ENCODE measurements at regions not wholly inside any gene's neighbourhood (a gene's known extent, or its start where the extent isn't known, plus 50 kb on each side); places are given as distances from the start of the nearest gene placed in this dataset.

- Histone ChIP-seq H3K9me2 (replicated peaks; ENCODE audit: control insufficient read depth, low read length) (no peaks in the 10 kb centered on the region), H3K27ac (ENCODE audit: low read depth, low read length) (no peak overlapping the region), H3K4me2 (ENCODE audit: low read length) (no peak overlapping the region), H3K27me3 (ENCODE audit: control insufficient read depth, low read length) (no peaks in the 10 kb centered on the region), H4K20me1 (ENCODE audit: control insufficient read depth, insufficient read depth, low read depth, low read length) (no peaks in the 10 kb centered on the region), H3F3A (ENCODE audit: control insufficient read depth, insufficient read depth) (no peaks in the 10 kb centered on the region), H3K36me3 (ENCODE audit: control insufficient read depth, low read length) (no peaks in the 10 kb centered on the region), H3K4me1 (ENCODE audit: control insufficient read depth, low read length) (no peaks in the 10 kb centered on the region), H3K9me3 (ENCODE audit: control insufficient read depth, insufficient read depth, low read length) (peaks cover 5% of the 10 kb centered on the region), H3K4me3 (ENCODE audit: low read length) (no peak overlapping the region), H3K79me2 (ENCODE audit: control insufficient read depth, low read length) (no peaks in the 10 kb centered on the region)
- TF ChIP-seq, protein P1, sequence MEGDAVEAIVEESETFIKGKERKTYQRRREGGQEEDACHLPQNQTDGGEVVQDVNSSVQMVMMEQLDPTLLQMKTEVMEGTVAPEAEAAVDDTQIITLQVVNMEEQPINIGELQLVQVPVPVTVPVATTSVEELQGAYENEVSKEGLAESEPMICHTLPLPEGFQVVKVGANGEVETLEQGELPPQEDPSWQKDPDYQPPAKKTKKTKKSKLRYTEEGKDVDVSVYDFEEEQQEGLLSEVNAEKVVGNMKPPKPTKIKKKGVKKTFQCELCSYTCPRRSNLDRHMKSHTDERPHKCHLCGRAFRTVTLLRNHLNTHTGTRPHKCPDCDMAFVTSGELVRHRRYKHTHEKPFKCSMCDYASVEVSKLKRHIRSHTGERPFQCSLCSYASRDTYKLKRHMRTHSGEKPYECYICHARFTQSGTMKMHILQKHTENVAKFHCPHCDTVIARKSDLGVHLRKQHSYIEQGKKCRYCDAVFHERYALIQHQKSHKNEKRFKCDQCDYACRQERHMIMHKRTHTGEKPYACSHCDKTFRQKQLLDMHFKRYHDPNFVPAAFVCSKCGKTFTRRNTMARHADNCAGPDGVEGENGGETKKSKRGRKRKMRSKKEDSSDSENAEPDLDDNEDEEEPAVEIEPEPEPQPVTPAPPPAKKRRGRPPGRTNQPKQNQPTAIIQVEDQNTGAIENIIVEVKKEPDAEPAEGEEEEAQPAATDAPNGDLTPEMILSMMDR (IDR thresholded peaks at IDR 0.05; ENCODE audit: low read depth, low read length, poor library complexity, severe bottlenecking) = no peak
- TF ChIP-seq EZH2phosphoT487 (IDR thresholded peaks at IDR 0.05; ENCODE audit: borderline replicate concordance, low read length) = no peak
Measured at GRCh38 chr3:13152826-13153710, 79.8 kb upstream of the IQSEC1 start.

GRCh38 chr3:13150624-13151023, 77.4 kb upstream of the IQSEC1 start:
- Histone ChIP-seq H3K9me2 (replicated peaks; ENCODE audit: control insufficient read depth, low read length) (no peaks in the 10 kb centered on the region), H3K36me3 (ENCODE audit: control insufficient read depth, low read length) (no peaks in the 10 kb centered on the region), H3K4me2 (ENCODE audit: low read length) (no peak overlapping the region), H3K27me3 (ENCODE audit: control insufficient read depth, low read length) (no peaks in the 10 kb centered on the region), H3K4me3 (ENCODE audit: low read length) (no peak overlapping the region), H3F3A (ENCODE audit: control insufficient read depth, insufficient read depth) (no peaks in the 10 kb centered on the region), H4K20me1 (ENCODE audit: control insufficient read depth, insufficient read depth, low read depth, low read length) (no peaks in the 10 kb centered on the region), H3K27ac (ENCODE audit: low read depth, low read length) (no peak overlapping the region), H3K79me2 (ENCODE audit: control insufficient read depth, low read length) (no peaks in the 10 kb centered on the region), H3K4me1 (ENCODE audit: control insufficient read depth, low read length) (no peaks in the 10 kb centered on the region), H3K9me3 (ENCODE audit: control insufficient read depth, insufficient read depth, low read length) (peaks cover 5% of the 10 kb centered on the region)
- TF ChIP-seq, protein P1 (IDR thresholded peaks at IDR 0.05; ENCODE audit: low read depth, low read length, poor library complexity, severe bottlenecking) = no peak
- TF ChIP-seq EZH2phosphoT487 (IDR thresholded peaks at IDR 0.05; ENCODE audit: borderline replicate concordance, low read length) = no peak

DNA sequence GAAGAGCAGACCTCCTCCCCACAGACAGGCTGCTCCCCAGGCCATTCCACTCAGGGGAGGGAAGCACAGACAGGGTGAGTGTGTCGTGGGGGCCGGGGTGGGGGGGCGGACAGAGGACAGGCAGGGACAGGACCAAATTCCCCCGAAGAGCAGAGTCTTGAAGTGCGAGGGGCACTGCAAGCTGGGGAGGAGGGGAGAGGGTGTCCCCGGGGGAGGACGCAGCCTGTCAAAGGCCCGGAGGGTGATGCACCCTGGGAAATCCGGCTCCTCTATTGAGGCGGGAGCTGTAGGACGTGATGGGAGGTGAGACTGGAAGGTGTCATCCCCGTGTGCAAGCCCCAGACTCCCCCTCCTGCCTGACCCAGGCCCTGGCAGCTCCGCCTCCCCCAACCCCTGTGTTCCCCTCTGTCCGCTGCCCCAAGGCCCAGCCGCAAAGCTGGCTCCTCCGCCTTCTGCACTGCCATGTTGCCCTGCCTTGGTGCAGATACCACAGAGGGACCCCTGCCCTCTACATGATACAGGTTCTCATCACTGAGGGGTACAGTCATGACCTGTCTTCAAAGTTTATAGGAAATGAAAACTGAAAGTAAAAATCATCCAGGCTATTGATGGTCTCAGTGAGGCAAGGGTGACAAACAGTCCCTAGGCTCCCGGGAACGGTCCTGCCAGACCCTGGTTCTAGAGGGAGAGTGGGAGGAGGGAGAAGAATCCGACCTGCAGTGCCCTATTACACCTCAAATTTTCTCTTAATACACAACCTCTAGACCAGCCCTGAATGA, 76.3 kb upstream of the IQSEC1 start:
- no peaks in the 10 kb centered on the region for H3K27me3 ChIP-seq (ENCODE audit: control insufficient read depth, low read length)
- no peaks in the 10 kb centered on the region for H4K20me1 ChIP-seq (ENCODE audit: control insufficient read depth, insufficient read depth, low read depth, low read length)
- no peaks in the 10 kb centered on the region for H3K9me3 ChIP-seq (ENCODE audit: control insufficient read depth, insufficient read depth, low read length)
- H3K4me3 ChIP-seq (ENCODE audit: low read length) = no peak overlapping the region
- H3K27ac ChIP-seq (ENCODE audit: low read depth, low read length) = no peak overlapping the region
- no peaks in the 10 kb centered on the region for H3K36me3 ChIP-seq (ENCODE audit: control insufficient read depth, low read length)
- H3K9me2 ChIP-seq (replicated peaks; ENCODE audit: control insufficient read depth, low read length) = no peaks in the 10 kb centered on the region
- no peak overlapping the region for H3K4me2 ChIP-seq (ENCODE audit: low read length)
- no peaks in the 10 kb centered on the region for H3F3A ChIP-seq (ENCODE audit: control insufficient read depth, insufficient read depth)
- H3K79me2 ChIP-seq (ENCODE audit: control insufficient read depth, low read length) = no peaks in the 10 kb centered on the region
- no peaks in the 10 kb centered on the region for H3K4me1 ChIP-seq (ENCODE audit: control insufficient read depth, low read length)
- TF ChIP-seq, protein P1 (IDR thresholded peaks at IDR 0.05; ENCODE audit: low read depth, low read length, poor library complexity, severe bottlenecking) = no peak
- no peak for TF ChIP-seq EZH2phosphoT487 (IDR thresholded peaks at IDR 0.05; ENCODE audit: borderline replicate concordance, low read length)
